ENCODE measurements at regions not wholly inside any gene's neighbourhood (a gene's known extent, or its start where the extent isn't known, plus 50 kb on each side); places are given as distances from the start of the nearest gene placed in this dataset.

GRCh38 chr1:56413671-56414199 lies 165.6 kb downstream of the PLPP3 start:
- TF ChIP-seq CTCF (conservative IDR thresholded peaks at IDR 0.05; ENCODE audit: low read depth), result no peak
- DNase-seq (ENCODE audit: low spot score), result no peak
- ChIA-PET CTCF (interaction anchor here (0.6 to 0.7 kb wide), 2 partner anchors 13 to 24 kb away, joined by 3 to 6 read pairs; no protein-coding TSS in a partner anchor), POLR2A (ENCODE audit: low non-redundant PET) (no interaction called here)
- no peak overlapping the region for H3K27ac ChIP-seq

- ChIA-PET POLR2A (ENCODE audit: low non-redundant PET) (no interaction called here), CTCF (no interaction called here)
- TF ChIP-seq CTCF (conservative IDR thresholded peaks at IDR 0.05; ENCODE audit: low read depth), result no peak
- DNase-seq (ENCODE audit: low spot score), result no peak
- H3K27ac ChIP-seq, result no peak overlapping the region
Measured at GRCh38 chr1:56411484-56412180, 167.7 kb downstream of the PLPP3 start.

DNA sequence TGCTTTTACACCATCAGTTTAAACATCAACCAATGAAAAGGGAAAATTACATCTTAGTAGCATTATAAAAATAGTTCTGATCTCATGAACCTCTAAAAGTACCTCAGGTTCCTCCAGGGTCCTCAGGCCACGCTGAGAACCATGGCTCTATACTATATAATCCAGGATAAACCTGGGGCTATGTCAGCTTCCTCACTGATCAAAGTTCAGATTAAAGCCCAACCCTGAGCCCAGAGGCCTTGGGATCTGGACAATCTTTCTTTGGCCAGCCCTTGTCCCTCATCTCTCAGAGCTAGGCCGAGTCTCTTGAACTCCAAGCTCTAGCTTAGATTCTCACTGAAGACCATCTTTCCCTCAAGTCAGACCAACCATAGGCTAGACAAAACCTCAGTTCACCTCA lies 168.3 kb downstream of the PLPP3 start:
- TF ChIP-seq CTCF (conservative IDR thresholded peaks at IDR 0.05; ENCODE audit: low read depth), result no peak
- DNase-seq (ENCODE audit: low spot score), result no peak
- POLR2A ChIA-PET (ENCODE audit: low non-redundant PET), result no interaction called here
- CTCF ChIA-PET, result interaction anchor here (2.8 kb wide), 1 partner anchor 167 kb away, joined by 33 read pairs; the partner anchor contains the start of gene PLPP3
- no peak overlapping the region for H3K27ac ChIP-seq

- no peak for TF ChIP-seq CTCF (conservative IDR thresholded peaks at IDR 0.05; ENCODE audit: low read depth)
- POLR2A ChIA-PET (ENCODE audit: low non-redundant PET), result no interaction called here
- CTCF ChIA-PET, result interaction anchor here (0.6 to 2.8 kb wide), 2 partner anchors 10 to 168 kb away, joined by 4 to 33 read pairs; partner anchors contain the start of gene PLPP3
- H3K27ac ChIP-seq, result no peak overlapping the region
- DNase-seq (ENCODE audit: low spot score), result no peak
Measured at GRCh38 chr1:56410405-56410804, 169.0 kb downstream of the PLPP3 start.

GRCh38 chr1:56409112-56409691 lies 170.2 kb downstream of the PLPP3 start:
- DNase-seq (ENCODE audit: low spot score), result peak; percentile 36
- CTCF ChIA-PET, result interaction anchor here (0.7 to 2.8 kb wide), 2 partner anchors 9 to 169 kb away, joined by 3 to 33 read pairs; partner anchors contain the start of gene PLPP3
- POLR2A ChIA-PET (ENCODE audit: low non-redundant PET), result no interaction called here

DNA sequence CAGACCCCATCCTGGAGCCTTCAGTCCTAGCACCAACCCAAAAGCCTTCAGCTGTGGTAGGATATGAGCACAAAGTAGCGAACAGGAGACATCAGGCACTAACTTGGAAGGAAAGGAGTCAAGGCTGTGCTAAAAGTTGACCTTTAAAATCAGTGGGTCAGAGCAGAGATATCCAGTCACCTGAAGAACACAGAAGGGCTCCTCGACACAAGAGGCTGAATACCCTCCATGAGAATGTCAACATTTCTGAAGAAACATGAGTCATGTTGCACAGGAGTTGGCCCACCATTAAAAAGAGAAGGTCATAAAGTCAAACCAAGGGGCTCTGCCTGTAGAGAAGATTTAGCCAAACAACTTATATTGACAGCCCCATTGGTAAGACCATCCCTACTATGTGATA lies 172.5 kb downstream of the PLPP3 start:
- H3K27ac ChIP-seq, result no peak overlapping the region
- ChIA-PET POLR2A (ENCODE audit: low non-redundant PET) (no interaction called here), CTCF (no interaction called here)
- TF ChIP-seq CTCF (conservative IDR thresholded peaks at IDR 0.05; ENCODE audit: low read depth), result no peak
- no peak for DNase-seq (ENCODE audit: low spot score)

More at GRCh38 chr1:56409112-56409691, 170.2 kb downstream of the PLPP3 start:
- no peak overlapping the region for H3K27ac ChIP-seq
- no peak for TF ChIP-seq CTCF (conservative IDR thresholded peaks at IDR 0.05; ENCODE audit: low read depth)

All from RWPE1 (cell line).